ENCODE measurements at regions not wholly inside any gene's neighbourhood (a gene's known extent, or its start where the extent isn't known, plus 50 kb on each side); places are given as distances from the start of the nearest gene placed in this dataset.

DNA sequence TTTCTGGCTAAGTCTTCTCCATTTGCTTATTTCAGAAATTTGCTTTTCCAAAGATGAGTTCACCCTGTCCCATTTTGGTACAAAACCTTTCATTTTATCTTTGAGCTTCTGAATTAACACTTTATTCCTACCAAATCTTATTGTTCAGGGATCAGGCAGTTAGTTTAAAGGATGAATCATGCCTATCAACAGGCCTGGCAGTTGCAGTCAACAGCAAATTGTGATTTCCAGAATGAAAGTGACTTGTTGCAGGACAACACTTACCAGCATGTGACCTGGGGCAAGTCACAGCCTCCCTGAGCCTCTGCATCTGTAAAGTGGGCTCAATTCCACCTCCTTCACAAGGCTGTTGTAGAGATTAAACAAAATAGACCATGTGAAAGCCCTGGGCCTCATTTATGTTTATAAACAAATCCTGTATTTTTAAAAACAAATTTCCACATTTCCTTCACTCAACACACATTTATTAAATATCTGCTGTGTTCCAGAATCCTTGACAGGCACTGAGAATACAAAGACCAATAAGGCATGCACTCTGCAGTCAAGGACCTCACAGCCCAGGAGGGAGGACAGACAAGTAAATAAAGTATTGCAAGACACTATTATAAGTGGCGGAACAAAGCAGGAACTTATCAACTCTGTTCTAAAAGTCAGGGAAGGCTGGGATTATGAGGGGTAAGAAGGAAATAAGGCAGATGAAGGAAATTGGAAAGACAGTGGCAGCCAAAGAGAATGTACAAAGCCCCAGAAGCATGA, 359.1 kb upstream of the IL12A start:
- DNase-seq: no peak
- H3K27me3 Mint-ChIP-seq: peaks cover 0 to 2% of the 10 kb centered on the region in 2 donors
- POLR2A ChIA-PET (ENCODE audit: partially characterized antibody): no interaction called here

DNA sequence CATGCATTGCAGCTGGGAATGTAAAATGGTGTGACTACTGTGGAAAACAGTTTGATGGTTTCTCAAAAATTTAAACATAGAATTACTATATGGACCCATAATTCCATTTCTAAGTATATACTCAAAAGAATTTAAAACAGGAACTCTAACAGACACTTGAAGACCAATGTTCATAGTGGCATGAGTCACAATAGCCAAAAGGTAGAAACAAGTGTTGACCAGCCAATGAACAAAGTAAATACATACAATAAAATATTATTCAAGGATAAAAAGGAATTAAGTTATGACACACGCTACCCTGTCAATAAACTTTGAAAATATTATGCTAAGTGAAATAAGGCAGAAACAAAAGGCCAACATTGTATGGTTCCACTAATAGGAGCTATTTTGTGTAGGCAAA, 357.4 kb upstream of the IL12A start:
- Mint-ChIP-seq H3K4me1 (no peaks in the 10 kb centered on the region), H3K27me3 (peaks cover 0 to 2% of the 10 kb centered on the region in 2 donors), H3K9me3 (peaks cover 0 to 6% (median under 1%) of the 10 kb centered on the region in 8 donors), H3K4me3 (no peak overlapping the region), H3K36me3 (no peaks in the 10 kb centered on the region), H3K27ac (no peak overlapping the region)
- Histone ChIP-seq H3K4me1 (ENCODE audit: insufficient read depth, low read length) (no peaks in the 10 kb centered on the region), H3K4me3 (ENCODE audit: low read length in 2 of 2) (no peak overlapping the region), H3K9me3 (ENCODE audit: control insufficient read depth in 1 of 2, low read length in 2 of 2) (no peaks in the 10 kb centered on the region), H3K27me3 (ENCODE audit: insufficient read depth, low read length) (no peaks in the 10 kb centered on the region), H3K36me3 (ENCODE audit: insufficient read depth, low read length) (no peaks in the 10 kb centered on the region), H3K27ac (ENCODE audit: low read depth, low read length) (no peak overlapping the region)
- CTCF ChIA-PET (ENCODE audit: partially characterized antibody): no interaction called here
- DNase-seq: no peak
- intact Hi-C loops (cut with micrococcal nuclease): no loop called here
- POLR2A ChIA-PET (ENCODE audit: partially characterized antibody): no interaction called here

More for the DNA sequence above, 359.1 kb upstream of the IL12A start:
- Mint-ChIP-seq H3K4me1 (no peaks in the 10 kb centered on the region), H3K4me3 (no peak overlapping the region), H3K27ac (no peak overlapping the region), H3K9me3 (peaks cover 0 to 6% (median 2%) of the 10 kb centered on the region in 8 donors), H3K36me3 (no peaks in the 10 kb centered on the region)
- Histone ChIP-seq H3K27me3 (ENCODE audit: insufficient read depth, low read length) (no peaks in the 10 kb centered on the region), H3K4me3 (ENCODE audit: low read length in 2 of 2) (no peak overlapping the region), H3K9me3 (ENCODE audit: control insufficient read depth in 1 of 2, low read length in 2 of 2) (no peaks in the 10 kb centered on the region), H3K36me3 (ENCODE audit: insufficient read depth, low read length) (no peaks in the 10 kb centered on the region), H3K4me1 (ENCODE audit: insufficient read depth, low read length) (no peaks in the 10 kb centered on the region), H3K27ac (ENCODE audit: low read depth, low read length) (no peak overlapping the region)
- CTCF ChIA-PET (ENCODE audit: partially characterized antibody): no interaction called here
- intact Hi-C loops (cut with micrococcal nuclease): no loop called here

DNA sequence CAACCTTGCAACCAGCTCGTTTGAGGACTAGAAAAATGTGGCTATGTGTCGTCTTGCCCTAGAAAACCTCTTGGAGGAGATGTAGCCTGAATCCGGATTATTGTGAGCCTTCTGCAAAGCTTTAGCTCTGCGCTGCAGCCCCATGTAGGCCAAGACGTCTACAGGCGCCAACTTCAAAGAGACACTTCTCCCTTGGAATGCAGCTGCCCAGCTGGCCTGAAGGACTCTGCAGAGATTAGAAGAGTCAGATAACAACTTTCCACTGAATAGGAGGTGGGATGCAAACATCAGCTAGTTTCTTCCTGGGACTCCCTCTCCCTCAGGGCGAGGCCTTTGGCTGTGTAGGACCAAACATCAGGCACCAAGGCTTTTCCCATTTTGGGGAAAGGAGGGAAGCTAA, 356.5 kb upstream of the IL12A start:
- H3K27me3 ChIP-seq (ENCODE audit: insufficient read depth, low read length): no peaks in the 10 kb centered on the region
- no peak overlapping the region for H3K4me3 ChIP-seq (ENCODE audit: low read length in 2 of 2)
- H3K36me3 Mint-ChIP-seq: no peaks in the 10 kb centered on the region
- H3K9me3 ChIP-seq (ENCODE audit: control insufficient read depth in 1 of 2, low read length in 2 of 2): no peaks in the 10 kb centered on the region
- no peaks in the 10 kb centered on the region for H3K4me1 ChIP-seq (ENCODE audit: insufficient read depth, low read length)
- intact Hi-C loops (cut with micrococcal nuclease): no loop called here
- H3K27me3 Mint-ChIP-seq: no peaks in the 10 kb centered on the region
- no peak for DNase-seq
- POLR2A ChIA-PET (ENCODE audit: partially characterized antibody): no interaction called here
- H3K27ac ChIP-seq (ENCODE audit: low read depth, low read length): no peak overlapping the region
- no peak overlapping the region for H3K27ac Mint-ChIP-seq
- H3K4me3 Mint-ChIP-seq: no peak overlapping the region
- H3K36me3 ChIP-seq (ENCODE audit: insufficient read depth, low read length): no peaks in the 10 kb centered on the region
- H3K4me1 Mint-ChIP-seq: no peaks in the 10 kb centered on the region
- H3K9me3 Mint-ChIP-seq: peaks cover 0 to 6% (median under 1%) of the 10 kb centered on the region in 8 donors
- CTCF ChIA-PET (ENCODE audit: partially characterized antibody): no interaction called here

DNA sequence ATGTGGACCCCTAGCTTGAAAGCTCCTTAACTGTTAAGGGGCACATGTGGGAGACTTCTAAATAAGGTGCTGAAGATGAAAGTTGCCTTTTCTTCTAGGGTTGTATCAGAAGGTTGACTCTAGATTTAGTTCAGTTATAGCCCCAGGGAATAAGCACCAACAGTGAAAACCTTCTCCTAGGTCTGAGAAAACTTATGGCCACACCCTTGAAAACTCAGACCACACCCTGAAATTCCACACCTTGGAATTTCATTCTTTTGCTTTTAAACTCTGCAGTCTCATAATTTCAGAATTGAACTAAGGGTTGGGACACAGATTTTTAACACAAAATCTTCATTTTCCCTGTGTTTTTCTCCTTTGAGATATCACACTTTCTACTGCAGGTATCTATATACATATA, 355.8 kb upstream of the IL12A start:
- no peaks in the 10 kb centered on the region for H3K4me1 ChIP-seq (ENCODE audit: insufficient read depth, low read length)
- H3K27me3 ChIP-seq (ENCODE audit: insufficient read depth, low read length): no peaks in the 10 kb centered on the region
- H3K27ac Mint-ChIP-seq: no peak overlapping the region
- no peaks in the 10 kb centered on the region for H3K36me3 ChIP-seq (ENCODE audit: insufficient read depth, low read length)
- no peak overlapping the region for H3K4me3 Mint-ChIP-seq
- no peaks in the 10 kb centered on the region for H3K4me1 Mint-ChIP-seq
- ChIA-PET POLR2A (ENCODE audit: partially characterized antibody) (no interaction called here), CTCF (ENCODE audit: partially characterized antibody) (no interaction called here)
- H3K27me3 Mint-ChIP-seq: no peaks in the 10 kb centered on the region
- peaks cover 0 to 6% (median under 1%) of the 10 kb centered on the region in 8 donors for H3K9me3 Mint-ChIP-seq
- H3K4me3 ChIP-seq (ENCODE audit: low read length in 2 of 2): no peak overlapping the region
- H3K36me3 Mint-ChIP-seq: no peaks in the 10 kb centered on the region
- intact Hi-C loops (cut with micrococcal nuclease): no loop called here
- H3K9me3 ChIP-seq (ENCODE audit: control insufficient read depth in 1 of 2, low read length in 2 of 2): no peaks in the 10 kb centered on the region
- no peak overlapping the region for H3K27ac ChIP-seq (ENCODE audit: low read depth, low read length)
- no peak for DNase-seq

DNA sequence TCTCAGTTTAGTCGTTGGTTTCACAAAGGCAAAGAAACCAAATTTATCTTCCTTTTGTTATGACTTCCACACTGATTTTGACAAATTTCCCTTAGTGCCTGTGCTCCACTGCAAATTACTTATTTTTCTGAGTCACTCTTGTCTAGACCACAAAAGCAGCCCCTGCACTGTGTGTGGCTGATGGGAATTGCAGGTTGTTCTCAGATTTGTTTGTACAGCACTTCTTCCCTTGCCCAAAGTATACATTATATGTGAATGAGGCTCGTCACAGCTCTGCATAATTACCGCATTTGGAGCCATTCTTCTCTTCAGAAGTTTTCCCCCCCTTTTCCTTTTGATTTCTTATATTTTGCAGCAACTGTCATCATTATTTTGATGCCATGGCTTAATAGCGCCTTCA, 354.2 kb upstream of the IL12A start:
- CTCF ChIA-PET (ENCODE audit: partially characterized antibody): no interaction called here

DNA sequence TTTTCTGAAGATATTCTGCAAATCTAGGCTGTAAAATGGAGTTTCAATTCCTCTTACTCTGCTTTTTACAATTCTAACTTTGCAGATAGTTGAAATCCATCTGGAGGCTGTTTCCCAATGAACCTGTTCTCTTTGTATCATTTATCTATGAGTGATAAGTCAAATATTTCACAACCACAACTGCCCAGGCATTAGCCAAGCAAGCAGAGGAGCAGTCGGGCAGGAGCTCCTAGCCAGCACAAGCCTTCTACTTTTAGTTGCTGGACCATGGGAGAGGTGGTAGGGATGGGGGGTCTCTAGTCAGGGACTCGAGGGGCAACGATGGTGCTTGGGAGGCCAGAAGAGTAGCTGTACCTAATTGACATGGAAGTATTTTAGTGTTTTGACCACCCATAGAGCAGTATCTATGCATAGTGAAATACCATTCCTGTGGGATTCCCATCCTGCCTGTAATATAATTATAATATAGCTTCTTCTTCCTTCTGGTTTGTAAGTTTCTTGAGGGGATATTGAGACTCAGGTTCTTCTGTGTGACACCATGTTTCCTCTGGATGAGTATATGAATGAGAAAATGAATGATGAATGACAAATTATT, 353.5 kb upstream of the IL12A start:
- Histone ChIP-seq H3K36me3 (ENCODE audit: insufficient read depth, low read length) (no peaks in the 10 kb centered on the region), H3K27ac (ENCODE audit: low read depth, low read length) (no peak overlapping the region), H3K27me3 (ENCODE audit: insufficient read depth, low read length) (no peaks in the 10 kb centered on the region), H3K4me3 (ENCODE audit: low read length in 2 of 2) (no peak overlapping the region), H3K9me3 (ENCODE audit: control insufficient read depth in 1 of 2, low read length in 2 of 2) (no peaks in the 10 kb centered on the region), H3K4me1 (ENCODE audit: insufficient read depth, low read length) (no peaks in the 10 kb centered on the region)
- ChIA-PET POLR2A (ENCODE audit: partially characterized antibody) (no interaction called here), CTCF (ENCODE audit: partially characterized antibody) (no interaction called here)
- intact Hi-C loops (cut with micrococcal nuclease): no loop called here
- no peak for DNase-seq
- Mint-ChIP-seq H3K4me1 (no peaks in the 10 kb centered on the region), H3K27me3 (no peaks in the 10 kb centered on the region), H3K36me3 (no peaks in the 10 kb centered on the region), H3K9me3 (peaks cover 0 to 3% (median 0%) of the 10 kb centered on the region in 8 donors), H3K4me3 (no peak overlapping the region), H3K27ac (no peak overlapping the region)

More for the DNA sequence above, 354.2 kb upstream of the IL12A start:
- Histone ChIP-seq H3K4me1 (ENCODE audit: insufficient read depth, low read length) (no peaks in the 10 kb centered on the region), H3K9me3 (ENCODE audit: control insufficient read depth in 1 of 2, low read length in 2 of 2) (no peaks in the 10 kb centered on the region), H3K36me3 (ENCODE audit: insufficient read depth, low read length) (no peaks in the 10 kb centered on the region), H3K4me3 (ENCODE audit: low read length in 2 of 2) (no peak overlapping the region), H3K27me3 (ENCODE audit: insufficient read depth, low read length) (no peaks in the 10 kb centered on the region), H3K27ac (ENCODE audit: low read depth, low read length) (no peak overlapping the region)
- intact Hi-C loops (cut with micrococcal nuclease): no loop called here
- no peak overlapping the region for H3K4me3 Mint-ChIP-seq
- H3K9me3 Mint-ChIP-seq: peaks cover 0 to 6% (median 0%) of the 10 kb centered on the region in 8 donors
- H3K27ac Mint-ChIP-seq: no peak overlapping the region
- DNase-seq: no peak
- no peaks in the 10 kb centered on the region for H3K27me3 Mint-ChIP-seq
- no peaks in the 10 kb centered on the region for H3K4me1 Mint-ChIP-seq
- POLR2A ChIA-PET (ENCODE audit: partially characterized antibody): no interaction called here
- H3K36me3 Mint-ChIP-seq: no peaks in the 10 kb centered on the region

DNA sequence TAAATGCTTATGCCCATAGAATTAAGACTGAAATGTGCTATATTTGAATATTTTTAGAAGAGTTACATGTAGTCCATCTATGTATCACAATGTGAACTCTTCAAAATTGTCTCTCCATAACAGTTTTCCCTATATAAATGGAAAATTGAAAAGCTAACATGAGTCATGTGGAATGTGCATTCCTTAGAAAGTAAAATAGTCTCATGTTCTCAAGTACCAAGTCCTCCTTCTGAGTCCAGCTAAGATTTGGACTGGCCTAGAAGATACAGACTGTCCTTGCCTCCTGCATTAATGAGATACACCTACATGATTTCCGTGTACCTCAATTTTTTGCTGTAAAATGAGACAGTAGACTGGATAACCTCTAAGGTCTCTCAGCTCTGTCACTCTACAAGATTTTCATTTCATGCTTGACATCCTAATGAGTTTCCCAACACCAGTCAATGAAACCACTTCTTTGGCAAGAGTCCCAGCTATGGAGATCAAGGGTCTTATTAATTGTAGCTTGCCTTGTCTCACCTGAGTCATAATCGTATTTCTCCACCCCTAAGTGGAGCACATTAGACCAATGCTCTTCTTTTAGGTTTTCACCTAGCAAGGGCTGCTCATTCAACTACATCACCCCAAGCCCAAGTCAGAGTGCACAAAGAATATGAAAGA, 350.6 kb upstream of the IL12A start:
- Histone ChIP-seq H3K9me3 (ENCODE audit: control insufficient read depth in 1 of 2, low read length in 2 of 2) (no peaks in the 10 kb centered on the region), H3K27me3 (ENCODE audit: insufficient read depth, low read length) (no peaks in the 10 kb centered on the region), H3K36me3 (ENCODE audit: insufficient read depth, low read length) (no peaks in the 10 kb centered on the region), H3K4me1 (ENCODE audit: insufficient read depth, low read length) (no peaks in the 10 kb centered on the region), H3K27ac (ENCODE audit: low read depth, low read length) (no peak overlapping the region), H3K4me3 (ENCODE audit: low read length in 2 of 2) (no peak overlapping the region)
- no peaks in the 10 kb centered on the region for H3K4me1 Mint-ChIP-seq
- H3K27ac Mint-ChIP-seq: no peak overlapping the region
- no peaks in the 10 kb centered on the region for H3K27me3 Mint-ChIP-seq
- no peak overlapping the region for H3K4me3 Mint-ChIP-seq
- H3K36me3 Mint-ChIP-seq: no peaks in the 10 kb centered on the region
- no peak for DNase-seq
- CTCF ChIA-PET (ENCODE audit: partially characterized antibody): no interaction called here
- intact Hi-C loops (cut with micrococcal nuclease): no loop called here
- peaks cover 0 to 3% (median 0%) of the 10 kb centered on the region in 8 donors for H3K9me3 Mint-ChIP-seq
- POLR2A ChIA-PET (ENCODE audit: partially characterized antibody): no interaction called here

All from CD4-positive, alpha-beta memory T cell (primary cell).